SU-DHL-6 (cell line): ENCODE measurements at regions not wholly inside any gene's neighbourhood (a gene's known extent, or its start where the extent isn't known, plus 50 kb on each side); places are given as distances from the start of the nearest gene placed in this dataset.

Experiments used
- H2AFZ ChIP-seq: fragments of 200-600 bp; sonication (generic); 2 replicates; pipeline ENCODE4 v1.6.1; 2014; ENCODE audit warnings: low read depth, mild to moderate bottlenecking, moderate library complexity, mixed read lengths, antibody characterized with exemption, low read length; ENCODE audit not compliant: severe bottlenecking
- H3F3A ChIP-seq: fragments of 200-600 bp; shearing (Covaris generic); 2 replicates; pipeline ENCODE4 v1.6.0; 2016; ENCODE audit warnings: antibody characterized with exemption, mild to moderate bottlenecking; ENCODE audit not compliant: insufficient read depth
- H3K27ac ChIP-seq: fragments of 200-600 bp; sonication (generic); 2 replicates; pipeline ENCODE4 v1.5.1; 2016; ENCODE audit warnings: low read depth, mild to moderate bottlenecking, low read length, moderate library complexity, mixed read lengths
- H3K27me3 ChIP-seq: fragments of 200-600 bp; sonication (generic), shearing (Covaris generic); 2 replicates; pipeline ENCODE4 v1.6.0; 2014; ENCODE audit warnings: mild to moderate bottlenecking, low read length
- H3K36me3 ChIP-seq: fragments of 200-600 bp; sonication (generic); 2 replicates; pipeline ENCODE4 v1.6.1; 2014; ENCODE audit warnings: mild to moderate bottlenecking, low read length, mixed read lengths
- H3K4me2 ChIP-seq: fragments of 300-600, 200-600 bp; shearing (Covaris generic), sonication (generic); 2 replicates; pipeline ENCODE4 v1.6.0; 2014; ENCODE audit warnings: low read length, low read depth, mild to moderate bottlenecking; ENCODE audit not compliant: poor library complexity, severe bottlenecking
- H3K4me3 ChIP-seq: fragments of 200-600 bp; sonication (generic); 2 replicates; pipeline ENCODE4 v1.5.1; 2014; ENCODE audit warnings: antibody characterized with exemption, low read length, mild to moderate bottlenecking, mixed read lengths; ENCODE audit not compliant: insufficient read depth, poor library complexity, severe bottlenecking
- H3K79me2 ChIP-seq: fragments of 200-600 bp; sonication (generic); 2 replicates; pipeline ENCODE4 v1.6.1; 2014; ENCODE audit warnings: mild to moderate bottlenecking, low read length, moderate library complexity; ENCODE audit not compliant: insufficient read depth
- H3K9ac ChIP-seq: fragments of 200-600 bp; sonication (generic); 2 replicates; pipeline ENCODE4 v1.7.0; 2014; ENCODE audit warnings: mild to moderate bottlenecking, low read length
- H3K9me2 ChIP-seq: fragments of 200-600 bp; sonication (generic); replicated peaks from 2 replicates; pipeline ENCODE4 v1.6.1; 2014; ENCODE audit warnings: low read length; ENCODE audit not compliant: insufficient read depth
- H3K9me3 ChIP-seq: fragments of 200-600 bp; sonication (generic); 2 replicates; pipeline ENCODE4 v1.6.1; 2014; ENCODE audit warnings: low read length, mixed read lengths; ENCODE audit not compliant: insufficient read depth
- H4K20me1 ChIP-seq: fragments of 200-600 bp; sonication (generic); 2 replicates; pipeline ENCODE4 v1.6.1; 2014; ENCODE audit warnings: low read depth, mild to moderate bottlenecking, antibody characterized with exemption, low read length, moderate library complexity, mixed read lengths
- CTCF ChIP-seq: fragments of 200-600 bp; sonication (generic); IDR thresholded peaks from one replicate; pipeline ENCODE4 v1.5.1; 2017; ENCODE audit warnings: antibody characterized with exemption, mild to moderate bottlenecking, low read length, moderate library complexity; ENCODE audit not compliant: insufficient read depth, poor library complexity, severe bottlenecking
- EZH2phosphoT487 ChIP-seq: fragments of 200-600 bp; sonication (generic), shearing (Covaris generic); conservative IDR thresholded peaks from 2 replicates; pipeline ENCODE4 v1.6.1; 2018; ENCODE audit warnings: mild to moderate bottlenecking, antibody characterized with exemption, low read length, moderate library complexity, mixed read lengths

- H3F3A ChIP-seq: no peaks in the 10 kb centered on the region
- H3K4me2 ChIP-seq: no peak overlapping the region
- H2AFZ ChIP-seq: no peak overlapping the region
- H4K20me1 ChIP-seq: no peaks in the 10 kb centered on the region
- H3K36me3 ChIP-seq: no peaks in the 10 kb centered on the region
- no peaks in the 10 kb centered on the region for H3K9me3 ChIP-seq
- no peaks in the 10 kb centered on the region for H3K79me2 ChIP-seq
- no peaks in the 10 kb centered on the region for H3K9me2 ChIP-seq
- no peak overlapping the region for H3K27ac ChIP-seq
- no peak for TF ChIP-seq CTCF
- no peak for TF ChIP-seq EZH2phosphoT487
- no peak overlapping the region for H3K9ac ChIP-seq
- no peak overlapping the region for H3K4me3 ChIP-seq
- no peaks in the 10 kb centered on the region for H3K27me3 ChIP-seq
Observed at GRCh38 chr5:31068287-31068686, 125.2 kb upstream of the CDH6 start.

- Histone ChIP-seq H3K9ac (no peak overlapping the region), H3K9me2 (no peaks in the 10 kb centered on the region), H3F3A (no peaks in the 10 kb centered on the region), H3K27ac (no peak overlapping the region), H3K9me3 (no peaks in the 10 kb centered on the region), H3K79me2 (no peaks in the 10 kb centered on the region), H4K20me1 (no peaks in the 10 kb centered on the region), H3K4me2 (no peak overlapping the region), H3K4me3 (no peak overlapping the region), H3K27me3 (no peaks in the 10 kb centered on the region), H3K36me3 (no peaks in the 10 kb centered on the region), H2AFZ (no peak overlapping the region)
- TF ChIP-seq EZH2phosphoT487 (no peak), CTCF (no peak)
Observed at GRCh38 chr5:31066655-31067328, 126.7 kb upstream of the CDH6 start.

- no peak overlapping the region for H3K27ac ChIP-seq
- H3K27me3 ChIP-seq: no peaks in the 10 kb centered on the region
- H3K4me3 ChIP-seq: no peak overlapping the region
- no peaks in the 10 kb centered on the region for H4K20me1 ChIP-seq
- H3K9me2 ChIP-seq: no peaks in the 10 kb centered on the region; the same call in 1 of the 2 replicates
- no peak overlapping the region for H2AFZ ChIP-seq
- TF ChIP-seq CTCF (no peak), EZH2phosphoT487 (no peak)
- H3K36me3 ChIP-seq: no peaks in the 10 kb centered on the region
- H3F3A ChIP-seq: no peaks in the 10 kb centered on the region
- H3K9me3 ChIP-seq: no peaks in the 10 kb centered on the region
- H3K9ac ChIP-seq: no peak overlapping the region
- no peak overlapping the region for H3K4me2 ChIP-seq
- no peaks in the 10 kb centered on the region for H3K79me2 ChIP-seq
Observed at GRCh38 chr5:31064215-31064614, 129.3 kb upstream of the CDH6 start.
